Skin of body (tissue), 1 donor: ENCODE measurements at regions not wholly inside any gene's neighbourhood (a gene's known extent, or its start where the extent isn't known, plus 50 kb on each side); places are given as distances from the start of the nearest gene placed in this dataset.
A peak's percentile ranks its signal among the peaks of the same experiment; 100 is the strongest.

ENCODE experiments used
- DNase-seq: peaks from one replicate; lab custom pipeline; 2025; lab: John Stamatoyannopoulos, UW

DNA sequence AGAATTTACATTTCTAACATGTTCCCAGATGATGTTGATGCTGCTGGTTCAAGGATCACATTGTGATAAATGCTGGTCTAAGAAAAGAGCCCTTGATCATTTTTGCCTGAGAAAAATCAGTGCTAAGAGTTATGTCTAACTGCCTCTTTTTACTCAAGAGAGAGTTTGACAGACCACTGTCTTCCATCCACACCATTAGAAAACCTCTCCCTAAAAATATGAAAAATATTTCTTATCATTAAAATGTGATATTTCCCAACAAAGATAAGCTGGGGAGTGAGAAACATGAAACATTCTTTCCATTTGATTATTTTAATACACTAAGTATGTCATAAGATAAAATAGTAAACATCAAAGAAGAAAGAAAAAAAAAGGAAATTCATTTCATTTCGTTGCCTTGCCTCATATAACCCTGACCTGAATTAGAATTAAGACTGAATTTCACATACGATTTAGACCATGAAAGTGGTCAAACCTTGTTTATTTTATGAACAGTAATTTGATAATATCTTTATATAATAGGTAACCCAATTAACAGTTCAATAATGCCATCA is 471.8 kb upstream of the ARHGEF26 start:
- DNase-seq: no peak

DNA sequence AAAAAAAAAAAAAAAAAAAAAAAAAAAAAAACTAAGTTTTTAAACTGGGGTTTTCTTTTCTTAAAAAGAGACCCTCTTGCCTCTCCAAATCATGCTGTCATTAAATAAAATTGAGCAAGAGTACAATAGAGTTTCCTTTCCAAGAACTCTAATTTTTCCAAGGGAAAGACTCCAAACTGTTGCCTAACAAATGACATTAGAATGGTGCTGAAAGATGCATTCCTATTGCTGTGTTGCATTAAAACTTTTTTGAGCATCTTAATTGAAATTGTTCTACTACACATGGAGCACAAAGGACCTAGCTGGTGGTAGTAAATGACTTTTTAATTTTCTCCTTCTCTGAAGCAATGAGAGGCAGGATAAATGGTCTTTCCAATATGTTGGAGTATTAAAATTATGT is 469.1 kb upstream of the ARHGEF26 start:
- peak; percentile 91 for DNase-seq

DNA sequence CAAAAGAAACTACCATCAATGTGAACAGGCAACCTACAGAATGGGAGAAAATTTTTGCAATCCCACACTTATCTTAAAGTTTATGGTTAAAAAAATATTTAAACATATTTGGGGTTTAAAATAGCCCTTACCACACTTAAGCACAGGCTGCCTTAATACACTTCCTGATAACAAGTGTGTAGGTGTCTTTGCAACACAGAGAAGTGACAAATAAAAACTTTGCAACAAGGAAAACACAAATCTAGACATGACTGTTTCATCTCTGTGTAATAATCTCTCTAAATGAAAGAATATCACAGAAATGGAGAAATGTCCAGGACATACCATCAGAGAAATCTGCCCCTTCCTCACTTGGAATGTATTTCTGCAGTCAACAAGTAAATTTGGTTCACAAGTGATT is 464.1 kb upstream of the ARHGEF26 start:
- no peak for DNase-seq

DNA sequence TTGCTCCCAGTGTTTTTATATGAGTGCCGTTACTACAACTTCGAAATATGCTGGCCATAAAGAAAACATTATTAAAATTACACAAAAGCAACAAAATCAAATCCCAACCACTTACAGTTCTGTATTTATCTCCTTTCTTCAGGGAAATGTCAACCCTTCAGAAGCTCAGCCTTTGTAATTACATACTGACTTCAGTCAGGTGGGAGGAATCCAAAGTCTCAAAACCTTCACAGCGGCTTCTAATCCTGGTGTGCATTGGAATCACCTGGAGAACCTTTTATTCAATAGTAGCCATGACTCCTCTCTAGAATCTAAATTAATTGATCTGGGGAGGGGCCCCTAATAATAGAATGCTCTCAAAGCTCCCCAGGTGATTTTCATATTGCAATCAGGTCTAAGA is 463.7 kb upstream of the ARHGEF26 start:
- no peak for DNase-seq

DNA sequence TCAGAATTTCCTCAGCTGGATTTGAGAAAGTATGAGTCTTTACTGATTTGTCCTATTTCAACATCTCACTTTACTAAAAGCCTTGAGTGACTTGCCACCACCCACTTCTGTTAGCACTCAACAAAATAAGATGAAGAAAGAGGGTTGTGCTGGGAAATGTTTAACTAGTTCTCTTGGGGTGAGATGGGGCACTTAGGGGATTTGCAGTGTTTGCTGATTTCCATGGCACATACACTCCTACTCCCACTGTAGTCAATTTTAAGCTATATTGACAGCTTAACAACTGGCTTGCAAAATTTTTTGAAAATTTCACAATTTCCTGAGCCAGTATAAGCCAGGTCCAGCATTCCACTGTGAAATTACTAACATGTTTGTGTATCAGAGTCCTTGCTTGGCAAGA is 463.1 kb upstream of the ARHGEF26 start:
- DNase-seq: peak; percentile 10

DNA sequence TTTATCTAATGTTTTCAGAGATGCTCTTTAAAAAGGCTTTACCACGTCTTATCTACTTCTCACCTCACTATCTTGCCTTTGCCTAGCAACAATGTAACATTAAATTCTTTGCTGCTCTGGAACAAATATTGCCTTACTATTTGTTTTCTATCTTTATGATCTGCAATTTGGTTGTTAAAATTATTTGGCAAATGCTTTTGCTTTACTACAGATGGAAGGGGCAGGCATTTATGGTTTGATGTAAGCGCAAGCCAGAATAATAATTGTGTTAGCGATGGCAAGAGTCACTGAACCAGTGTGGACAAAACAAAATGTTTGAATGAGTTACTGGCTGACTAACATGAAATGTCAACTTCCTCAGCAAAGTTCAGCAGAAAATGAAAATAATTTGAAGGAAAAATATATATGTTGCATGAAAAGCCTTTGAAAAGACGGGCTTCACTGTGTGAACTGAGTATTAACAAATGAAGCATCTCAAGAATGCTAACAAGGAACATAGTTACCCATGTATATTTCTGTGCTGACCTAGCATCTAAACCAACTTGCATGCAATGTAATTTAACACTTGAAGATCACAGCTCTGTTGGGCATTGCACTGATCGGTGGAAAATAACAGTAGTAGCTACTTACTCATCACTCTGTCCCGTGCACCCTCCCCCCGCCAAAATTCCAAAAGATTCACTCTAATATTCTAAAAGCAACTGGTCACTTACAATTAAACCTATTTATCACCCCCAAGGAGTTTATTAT is 454.0 kb upstream of the ARHGEF26 start:
- DNase-seq: no peak

DNA sequence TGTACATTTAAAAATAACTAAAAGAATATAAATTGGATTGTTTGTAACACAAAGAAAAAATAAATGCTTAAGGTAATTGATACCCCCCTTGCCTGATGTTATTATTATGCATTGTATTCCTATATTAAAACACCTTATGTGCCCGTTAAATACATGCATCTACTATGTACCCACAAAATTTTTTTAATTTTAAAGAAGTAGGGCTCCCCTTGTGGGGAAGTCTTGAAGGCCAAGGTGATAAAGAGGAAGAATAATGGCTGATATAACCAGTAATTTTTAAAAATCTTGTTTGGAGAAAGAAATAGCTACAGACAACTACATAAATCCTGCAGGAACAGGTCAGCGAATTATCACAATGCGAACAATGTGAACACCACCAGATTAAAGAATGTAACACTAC is 451.7 kb upstream of the ARHGEF26 start:
- no peak for DNase-seq

DNA sequence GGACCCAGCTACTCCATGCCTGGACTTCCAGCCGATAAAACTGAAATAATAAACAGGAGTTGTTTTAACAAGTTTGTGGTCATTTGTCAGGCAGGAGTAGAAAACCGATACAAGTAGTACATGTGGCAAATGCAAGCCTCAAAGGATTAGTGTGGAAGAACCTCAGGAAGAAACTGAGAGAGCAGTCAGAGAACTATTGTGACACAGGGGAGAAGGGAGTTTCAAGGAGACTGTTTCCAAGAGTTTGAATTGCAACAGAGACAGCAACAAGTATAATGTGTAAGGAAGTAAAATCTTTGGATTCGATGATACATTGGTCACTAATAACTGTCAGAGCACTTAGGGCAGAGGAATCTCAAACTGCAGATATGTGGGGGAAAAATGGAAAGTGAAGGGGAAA is 450.6 kb upstream of the ARHGEF26 start:
- DNase-seq: no peak

DNA sequence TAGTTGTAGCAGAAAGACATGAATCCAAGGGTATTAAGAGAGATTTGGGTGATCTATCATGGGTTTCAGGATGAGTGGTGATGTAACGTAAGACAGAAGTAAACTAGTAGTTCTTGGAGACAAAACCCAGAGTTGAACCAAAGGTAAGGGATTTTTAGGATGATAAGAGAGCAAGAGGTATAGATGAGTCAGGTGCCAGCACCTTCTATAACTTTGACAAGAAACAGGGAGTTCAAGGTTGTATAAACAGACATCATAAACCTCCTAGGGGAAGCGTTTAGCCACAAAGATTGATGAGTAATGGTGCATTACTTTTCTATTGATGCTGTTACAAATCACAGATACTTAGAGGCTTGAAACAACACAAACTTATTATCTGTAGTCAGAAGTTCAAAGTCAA is 447.3 kb upstream of the ARHGEF26 start:
- no peak for DNase-seq

DNA sequence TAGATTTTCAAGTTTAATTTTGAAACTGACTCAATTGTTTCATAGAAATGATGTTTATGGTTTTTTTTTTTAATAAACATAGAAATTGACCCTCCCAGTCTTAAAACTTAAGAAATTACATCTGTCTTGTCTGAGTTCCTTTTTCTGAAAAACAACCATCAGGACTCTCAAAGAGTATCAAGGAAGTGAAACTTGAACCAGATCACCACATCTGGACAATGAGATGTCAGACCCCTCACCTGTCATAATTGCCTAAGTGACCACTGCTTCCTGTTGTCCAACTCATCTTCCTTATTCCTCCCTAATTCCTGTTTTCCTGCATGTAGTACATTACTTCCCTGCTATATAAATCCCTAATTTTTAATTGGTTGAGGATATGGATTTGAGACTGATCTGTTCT is 441.5 kb upstream of the ARHGEF26 start:
- no peak for DNase-seq

DNA sequence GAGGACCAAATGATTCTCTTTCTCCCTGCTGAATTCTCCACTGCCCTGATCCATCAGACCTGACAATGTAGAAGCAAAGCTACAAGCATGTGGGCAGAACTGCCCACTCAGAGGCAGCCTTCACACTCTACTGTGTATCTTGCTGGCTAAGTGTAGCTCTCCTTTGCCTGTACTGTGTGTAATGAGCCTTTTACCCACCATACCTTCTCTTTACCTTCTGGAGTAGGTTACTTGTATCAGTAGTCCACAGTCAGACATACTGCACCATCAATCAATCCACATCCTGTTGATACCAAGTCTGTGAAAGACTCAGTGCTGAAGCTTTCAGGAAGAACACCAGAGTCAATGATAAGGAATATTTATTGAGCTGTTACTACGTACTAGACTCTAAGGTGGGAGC is 440.7 kb upstream of the ARHGEF26 start:
- DNase-seq: no peak

DNA sequence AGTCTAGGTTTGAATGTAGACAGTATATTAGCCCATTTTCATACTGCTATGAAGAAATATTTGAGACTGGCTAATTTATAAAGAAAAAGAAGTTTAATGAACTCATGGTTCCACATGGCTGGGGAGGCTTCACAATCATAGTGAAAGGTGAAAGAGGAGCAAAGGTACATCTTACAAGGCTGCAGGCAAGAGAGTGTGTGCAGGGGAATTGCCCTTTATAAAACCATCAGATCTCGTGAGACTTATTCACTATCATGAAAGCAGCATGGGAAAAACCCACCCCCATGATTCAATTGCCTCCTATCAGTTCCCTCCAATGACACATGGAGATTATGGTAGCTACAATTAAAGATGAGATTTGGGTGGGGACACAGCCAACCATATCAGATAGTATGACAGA is 440.1 kb upstream of the ARHGEF26 start:
- no peak for DNase-seq

DNA sequence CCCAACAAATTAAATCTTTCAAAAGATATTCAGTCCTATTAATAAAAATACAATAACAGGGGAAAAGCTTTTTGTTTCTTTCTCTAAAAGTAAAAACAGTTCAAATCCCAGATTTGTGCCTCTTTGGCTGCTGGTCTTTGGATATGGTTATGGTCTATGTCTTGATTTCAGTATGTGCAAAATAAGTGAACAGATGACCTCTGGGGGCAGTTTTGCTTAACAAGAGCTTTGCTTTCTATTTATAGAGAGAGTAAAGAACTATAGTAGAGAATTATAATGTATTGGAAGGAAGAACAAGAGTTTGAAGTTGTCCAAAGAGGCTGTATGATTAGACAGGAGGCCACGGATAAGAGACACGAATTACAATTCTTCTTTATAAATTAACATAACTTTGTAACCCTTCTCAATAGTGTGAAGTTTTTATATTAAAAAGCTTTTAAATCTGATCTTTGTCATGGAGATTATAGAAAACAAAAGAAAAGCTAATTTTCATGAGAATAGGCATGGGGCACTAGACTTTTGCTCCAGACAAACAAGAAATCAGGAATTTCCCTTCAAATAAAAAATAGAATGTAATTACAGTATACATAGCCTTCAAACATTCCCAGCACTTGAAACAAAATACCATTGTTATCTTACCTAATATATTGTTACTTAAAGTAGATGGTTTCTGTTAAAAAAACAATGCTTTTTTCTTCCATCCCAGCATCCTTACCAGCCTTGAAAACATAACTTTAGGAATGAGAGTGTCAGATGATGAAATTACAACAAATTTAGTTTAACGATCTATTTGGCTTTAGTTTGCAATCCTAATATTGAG is 432.7 kb upstream of the ARHGEF26 start:
- no peak for DNase-seq

DNA sequence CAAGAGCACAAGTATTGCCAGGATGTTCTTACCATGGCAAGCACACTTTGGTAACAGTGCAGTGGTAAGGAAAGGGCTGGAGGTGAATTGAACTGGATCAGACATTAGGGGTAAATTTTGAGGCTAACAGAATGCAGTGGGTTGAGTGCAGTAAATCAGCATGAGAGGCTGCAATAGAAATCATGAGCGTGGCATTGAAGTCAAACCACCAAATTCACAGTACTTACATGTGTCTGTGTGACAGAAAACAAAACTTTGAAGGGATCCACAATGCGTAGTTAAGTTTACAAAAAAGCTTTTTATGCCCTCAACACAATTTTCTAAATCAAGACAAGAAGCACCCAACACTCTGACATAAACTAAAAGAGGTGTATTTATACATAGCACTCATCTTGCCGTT is 428.0 kb upstream of the ARHGEF26 start:
- DNase-seq: no peak

DNA sequence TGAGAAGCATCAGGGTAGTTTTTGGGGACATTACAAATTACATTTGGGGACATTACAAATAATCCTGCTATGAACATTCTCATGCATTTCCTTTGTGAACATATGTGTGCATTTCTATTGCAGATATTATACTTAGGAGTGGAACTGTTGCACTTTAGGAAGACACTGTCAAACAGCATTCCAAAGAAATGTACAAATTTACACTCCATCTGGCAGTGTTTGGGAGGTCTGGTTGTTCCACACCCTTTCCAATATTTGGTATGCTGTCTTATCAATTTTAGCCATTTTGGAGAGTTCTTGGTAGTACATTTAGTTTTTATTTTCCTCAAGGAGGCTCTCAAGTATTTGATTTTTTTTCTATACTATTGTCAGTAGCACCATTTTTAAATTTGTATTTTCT is 419.1 kb upstream of the ARHGEF26 start:
- DNase-seq: no peak

DNA sequence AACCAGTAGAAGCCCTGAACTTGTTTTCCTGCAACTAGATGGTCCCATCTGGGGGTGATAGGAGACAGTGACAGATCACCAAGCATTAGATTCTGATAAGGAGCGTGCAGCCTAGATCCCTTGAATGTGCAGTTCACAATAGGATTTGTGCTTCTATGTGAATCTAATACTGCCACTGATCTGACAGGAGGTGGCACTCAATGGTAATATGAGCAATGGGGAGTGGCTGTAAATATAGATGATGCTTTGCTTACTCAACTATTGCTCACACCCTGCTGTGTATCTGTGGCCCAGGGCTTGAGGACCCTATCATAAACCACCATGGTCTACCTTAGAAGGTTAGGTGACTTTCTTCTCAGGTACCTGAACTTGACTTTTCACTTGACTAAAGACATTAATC is 417.1 kb upstream of the ARHGEF26 start:
- DNase-seq: no peak

DNA sequence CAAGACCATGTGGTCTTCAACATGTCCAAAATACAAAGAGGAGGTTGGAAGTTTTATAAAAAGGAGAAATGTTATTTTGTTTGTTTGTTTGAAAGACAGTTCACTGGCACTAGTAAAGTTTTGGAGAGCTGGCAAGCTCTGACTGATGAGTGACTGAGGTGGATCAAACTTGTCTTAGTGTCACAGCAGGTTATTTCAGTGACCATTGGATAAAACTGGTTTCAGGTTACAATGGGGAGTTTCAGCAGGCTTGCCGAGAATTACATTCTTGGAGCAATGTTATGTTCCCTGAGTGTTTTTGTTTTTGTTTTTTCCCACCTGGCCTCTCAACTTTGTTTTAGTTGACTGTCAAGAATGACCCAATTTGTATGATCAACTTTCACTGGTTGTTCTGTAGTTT is 414.5 kb upstream of the ARHGEF26 start:
- no peak for DNase-seq

DNA sequence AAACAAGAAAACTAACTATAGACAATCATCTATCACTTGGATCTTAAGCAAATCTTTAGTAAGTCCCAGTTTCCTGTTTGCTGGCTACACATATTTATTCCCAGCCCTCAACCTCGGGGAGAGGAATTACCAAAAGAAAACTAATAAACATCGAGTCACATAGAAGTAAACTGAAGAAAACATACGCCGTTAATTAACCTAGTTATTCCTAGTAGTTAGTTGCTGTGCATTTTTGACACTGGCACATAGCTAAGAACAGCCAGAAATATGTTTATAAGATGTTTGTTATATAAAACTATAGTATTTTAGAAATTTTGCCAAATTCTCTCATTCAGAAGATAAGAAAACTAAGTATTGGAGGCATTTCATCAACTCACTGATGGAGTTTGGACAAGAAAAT is 407.2 kb upstream of the ARHGEF26 start:
- no peak for DNase-seq

DNA sequence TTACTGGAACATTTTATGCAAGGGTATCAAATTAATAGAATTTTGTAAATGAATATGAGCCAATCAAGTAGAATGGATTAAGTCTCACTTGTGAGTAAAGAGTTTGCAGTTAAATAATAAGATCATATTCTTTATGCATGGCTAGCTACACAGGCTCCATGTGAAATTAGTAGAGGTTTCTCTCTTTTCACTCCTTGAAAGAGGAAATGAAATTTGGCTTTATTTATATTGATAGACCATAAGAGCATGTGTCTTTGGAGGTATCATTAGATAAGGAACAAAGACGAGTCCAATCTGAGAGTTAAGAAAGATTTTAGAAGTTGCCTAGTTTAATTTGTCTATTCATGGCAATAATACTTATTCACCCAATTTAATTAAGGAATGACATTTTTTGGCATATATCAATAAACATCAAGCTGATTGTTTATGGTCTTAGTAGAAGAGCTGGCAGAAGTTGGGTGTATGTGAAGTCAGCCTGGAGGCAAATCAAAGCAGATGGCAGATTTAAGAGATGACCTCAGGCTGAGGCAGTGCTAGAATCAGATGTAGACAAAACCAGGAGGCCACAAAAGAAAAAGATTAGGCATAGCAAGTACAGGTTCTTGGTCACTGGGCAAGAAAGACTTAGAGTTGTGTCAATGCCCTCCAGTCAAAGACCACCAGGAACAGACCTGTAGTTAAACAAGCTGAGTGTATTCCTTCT is 406.5 kb upstream of the ARHGEF26 start:
- no peak for DNase-seq

DNA sequence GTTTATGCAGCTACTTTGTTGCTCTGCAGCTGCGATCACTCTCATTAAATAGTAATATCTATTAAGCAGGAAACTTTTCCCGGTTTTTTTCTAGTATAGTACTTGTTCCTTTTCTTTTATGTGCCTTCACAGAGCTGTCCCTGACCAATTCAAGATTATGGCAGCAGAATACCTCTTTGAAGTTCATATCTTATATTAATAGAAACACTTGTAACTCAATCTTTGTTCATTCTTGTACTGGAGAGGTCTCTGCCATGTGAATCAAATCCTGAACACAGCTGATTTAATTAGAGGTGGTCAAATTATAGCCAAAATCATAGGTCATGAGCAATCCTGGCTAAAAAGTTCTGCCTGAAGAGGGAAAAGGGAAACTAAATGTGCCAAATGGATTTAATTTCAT is 399.0 kb upstream of the ARHGEF26 start:
- DNase-seq: no peak

DNA sequence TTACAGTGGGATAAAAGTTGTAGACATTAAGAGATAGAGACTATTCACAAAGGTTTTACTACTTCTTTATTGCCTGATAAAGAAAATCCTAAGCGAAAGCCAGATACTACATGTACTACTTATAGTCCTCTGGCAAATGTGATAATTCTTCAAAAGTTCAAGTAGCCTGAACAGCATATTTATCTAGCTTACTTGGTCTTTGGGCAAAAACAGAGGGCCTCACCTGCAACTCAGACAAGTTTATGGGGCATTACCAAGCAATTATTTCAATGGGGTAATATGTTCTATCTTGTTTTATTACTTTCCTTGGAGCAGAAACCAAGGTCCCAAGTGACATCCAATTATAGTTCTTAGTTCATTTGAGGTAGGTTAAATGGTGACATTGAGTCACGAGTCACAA is 390.1 kb upstream of the ARHGEF26 start:
- no peak for DNase-seq
